H9 (cell line): ENCODE measurements at regions not wholly inside any gene's neighbourhood (a gene's known extent, or its start where the extent isn't known, plus 50 kb on each side); places are given as distances from the start of the nearest gene placed in this dataset.

ENCODE experiments used
- DNase-seq: peaks from one replicate; pipeline ENCODE4 v3.0.0-alpha.2; 2017
- H2AFZ ChIP-seq: one replicate; pipeline ENCODE4 v1.6.1; 2013; ENCODE audit warnings: mild to moderate bottlenecking, low read length, control low read depth, moderate library complexity
- H2AK5ac ChIP-seq: 2 replicates; pipeline ENCODE4 v1.6.1; 2013; ENCODE audit warnings: low read length, control low read depth, mixed read lengths; ENCODE audit not compliant: insufficient read length
- H2BK120ac ChIP-seq: one replicate; pipeline ENCODE4 v1.6.1; 2013; ENCODE audit warnings: low read depth, mild to moderate bottlenecking, low read length, control low read depth, inconsistent platforms; ENCODE audit not compliant: poor library complexity, severe bottlenecking
- H2BK12ac ChIP-seq: 2 replicates; pipeline ENCODE4 v1.6.1; 2013; ENCODE audit warnings: low read length, control low read depth, mixed read lengths, low read depth; ENCODE audit not compliant: insufficient read length
- H2BK15ac ChIP-seq: 2 replicates; pipeline ENCODE4 v1.6.1; 2013; ENCODE audit warnings: low read depth, low read length, control low read depth
- H2BK20ac ChIP-seq: one replicate; pipeline ENCODE4 v1.6.1; 2013; ENCODE audit warnings: low read depth, mild to moderate bottlenecking, low read length, control low read depth, inconsistent platforms; ENCODE audit not compliant: poor library complexity, severe bottlenecking
- H2BK5ac ChIP-seq: 2 replicates; pipeline ENCODE4 v1.6.1; 2013; ENCODE audit warnings: low read length, control low read depth, mixed read lengths; ENCODE audit not compliant: insufficient read length
- H3K14ac ChIP-seq: 2 replicates; pipeline ENCODE4 v1.6.1; 2013; ENCODE audit warnings: low read length, control low read depth; ENCODE audit not compliant: insufficient read depth
- H3K18ac ChIP-seq: 2 replicates; pipeline ENCODE4 v1.6.1; 2013; ENCODE audit warnings: low read depth, mild to moderate bottlenecking, mixed read lengths, low read length, control low read depth; ENCODE audit not compliant: insufficient read length
- H3K23ac ChIP-seq: 2 replicates; pipeline ENCODE4 v1.6.1; 2013; ENCODE audit warnings: low read length, control low read depth, mixed read lengths, low read depth; ENCODE audit not compliant: insufficient read length
- H3K23me2 ChIP-seq: 2 replicates; pipeline ENCODE4 v1.6.1; 2013; ENCODE audit warnings: low read depth, mild to moderate bottlenecking, mixed read lengths, low read length, control low read depth; ENCODE audit not compliant: insufficient read length, poor library complexity, severe bottlenecking
- H3K27ac ChIP-seq: 2 replicates; pipeline ENCODE4 v1.5.1; 2013; ENCODE audit warnings: low read length, control low read depth, mixed read lengths, low read depth; ENCODE audit not compliant: insufficient read length
- H3K27me3 ChIP-seq: 2 replicates; pipeline ENCODE4 v1.6.1; 2013; ENCODE audit warnings: low read length, control low read depth, inconsistent platforms; ENCODE audit not compliant: insufficient read depth
- H3K4ac ChIP-seq: 2 replicates; pipeline ENCODE4 v1.6.1; 2013; ENCODE audit warnings: low read depth, mild to moderate bottlenecking, control low read depth, inconsistent platforms, low read length, moderate library complexity
- H3K4me1 ChIP-seq: 2 replicates; pipeline ENCODE4 v1.6.1; 2013; ENCODE audit warnings: low read length, control low read depth, inconsistent platforms; ENCODE audit not compliant: insufficient read depth
- H3K4me2 ChIP-seq: 2 replicates; pipeline ENCODE4 v1.6.1; 2013; ENCODE audit warnings: low read length, control low read depth, mixed read lengths; ENCODE audit not compliant: insufficient read length, insufficient read depth
- H3K56ac ChIP-seq: 2 replicates; pipeline ENCODE4 v1.6.1; 2013; ENCODE audit warnings: low read depth, mild to moderate bottlenecking, mixed read lengths, low read length, control low read depth; ENCODE audit not compliant: insufficient read length
- H3K79me1 ChIP-seq: 2 replicates; pipeline ENCODE4 v1.6.1; 2013; ENCODE audit warnings: low read depth, mild to moderate bottlenecking, moderate library complexity, low read length, control low read depth, inconsistent platforms; ENCODE audit not compliant: insufficient read depth, poor library complexity, severe bottlenecking
- H3K79me2 ChIP-seq: 2 replicates; pipeline ENCODE4 v1.6.1; 2013; ENCODE audit warnings: low read length, control low read depth, inconsistent platforms; ENCODE audit not compliant: insufficient read depth
- H3K9ac ChIP-seq: 2 replicates; pipeline ENCODE4 v1.6.1; 2013; ENCODE audit warnings: low read length, control low read depth, mixed read lengths; ENCODE audit not compliant: insufficient read length; ENCODE audit errors: extremely low read depth
- H3K9me3 ChIP-seq: one replicate; pipeline ENCODE4 v1.6.1; 2013; ENCODE audit warnings: low read depth, low read length, inconsistent platforms; ENCODE audit not compliant: control insufficient read depth
- H3T11ph ChIP-seq: one replicate; pipeline ENCODE4 v1.6.1; 2013; ENCODE audit warnings: mild to moderate bottlenecking, low read length, control low read depth, inconsistent platforms
- H4K20me1 ChIP-seq: one replicate; pipeline ENCODE4 v1.6.1; 2013; ENCODE audit not compliant: control insufficient read depth, insufficient read length, insufficient read depth
- H4K5ac ChIP-seq: 2 replicates; pipeline ENCODE4 v1.6.1; 2013; ENCODE audit warnings: low read depth, mild to moderate bottlenecking, mixed read lengths, low read length, control low read depth; ENCODE audit not compliant: insufficient read length
- H4K8ac ChIP-seq: replicated peaks from 2 replicates; pipeline ENCODE4 v1.6.1; 2013; ENCODE audit warnings: low read length, control low read depth, mixed read lengths, low read depth; ENCODE audit not compliant: insufficient read length
- H4K91ac ChIP-seq: 2 replicates; pipeline ENCODE4 v1.6.1; 2013; ENCODE audit warnings: low read depth, mild to moderate bottlenecking, moderate library complexity, mixed read lengths, low read length, control low read depth; ENCODE audit not compliant: insufficient read length
- H3K27ac Mint-ChIP-seq, 3 experiments: 2 replicates in 2 of 3; 3 replicates in 1 of 3; pipeline ENCODE4 v1.8.0; 2020 to 2021; ENCODE audit warnings: mixed read lengths in 3 of 3, mild to moderate bottlenecking in 1 of 3, moderate library complexity in 1 of 3
- H3K27me3 Mint-ChIP-seq: 2 replicates; pipeline ENCODE4 v1.8.0; 2021; ENCODE audit warnings: low read depth, mild to moderate bottlenecking, moderate library complexity, mixed read lengths
- H3K36me3 Mint-ChIP-seq, 3 experiments: 2 replicates in 2 of 3; 3 replicates in 1 of 3; pipeline ENCODE4 v1.8.0; 2020 to 2021; ENCODE audit warnings: low read depth in 3 of 3, mixed read lengths in 3 of 3; ENCODE audit not compliant: insufficient read depth in 1 of 3
- H3K4me1 Mint-ChIP-seq, 2 experiments: 2 replicates each; pipeline ENCODE4 v1.8.0; 2020; ENCODE audit warnings: mixed read lengths in 2 of 2
- H3K4me3 Mint-ChIP-seq, 2 experiments: 2 replicates in 1 of 2; 3 replicates in 1 of 2; pipeline ENCODE4 v1.8.0; 2020 to 2021; ENCODE audit warnings: mild to moderate bottlenecking in 2 of 2, mixed read lengths in 2 of 2, moderate library complexity in 1 of 2
- H3K9me3 Mint-ChIP-seq, 2 experiments: 2 replicates in 1 of 2; 3 replicates in 1 of 2; pipeline ENCODE4 v1.8.0; 2020; ENCODE audit warnings: mild to moderate bottlenecking in 2 of 2, mixed read lengths in 2 of 2, moderate library complexity in 1 of 2
- WGBS: extraction: QIAGEN DNeasy Blood & Tissue Kit; methylation state at CpG from one replicate; pipeline ENCODE4 v1.1.7; 2013; ENCODE audit warnings: missing lambda C conversion rate, low lambda C conversion rate, mixed read lengths; ENCODE audit not compliant: insufficient read length; ENCODE audit errors: extremely low coverage; 5-methylcytosine and 5-hydroxymethylcytosine counted together
- TF ChIP-seq, protein P1 (sequence below): fragments of 200-600 bp; sonication (generic); conservative IDR thresholded peaks from 3 replicates; pipeline ENCODE4 v1.8.0; 2021; ENCODE audit warnings: antibody characterized with exemption, mild to moderate bottlenecking

DNA sequence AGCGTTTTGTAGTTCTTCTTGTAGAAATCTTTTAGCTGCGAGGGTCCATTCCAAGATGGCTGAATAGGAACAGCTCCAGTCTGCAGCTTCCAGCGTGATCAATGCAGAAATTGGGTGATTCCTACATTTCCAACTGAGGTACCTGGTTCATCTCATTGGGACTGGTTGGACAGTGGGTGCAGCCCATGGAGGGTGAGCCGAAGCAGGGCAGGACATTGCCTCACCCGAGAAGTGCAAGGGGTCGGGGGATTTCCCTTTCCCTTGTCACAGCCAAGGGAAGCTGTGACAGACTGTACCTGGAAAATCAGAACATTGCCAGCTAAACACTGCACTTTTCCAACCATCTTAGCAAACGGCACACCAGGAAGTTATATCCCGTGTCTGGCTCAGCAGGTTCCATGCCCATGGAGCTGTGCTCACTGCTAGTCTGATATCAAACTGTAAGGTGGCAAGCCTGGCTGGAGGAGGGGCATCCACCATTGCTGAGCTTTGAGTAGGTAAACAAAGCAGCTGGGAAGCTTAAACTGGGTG, 176.0 kb upstream of the SPRY2 start:
- H2BK20ac ChIP-seq, result no peak overlapping the region
- H3K27me3 ChIP-seq, result no peaks in the 10 kb centered on the region
- H4K5ac ChIP-seq, result no peak overlapping the region
- no peaks in the 10 kb centered on the region for H3K79me2 ChIP-seq
- H2BK15ac ChIP-seq, result no peak overlapping the region
- Mint-ChIP-seq H3K4me3 (no peak overlapping the region), H3K36me3 (peaks cover 5 to 27% (median 7%) of the 10 kb centered on the region in 3 experiments; a peak in 5 of 7 replicates), H3K4me1 (no peaks in the 10 kb centered on the region), H3K27me3 (no peaks in the 10 kb centered on the region; the same call in 1 of the 2 replicates), H3K9me3 (peaks cover 21 to 23% of the 10 kb centered on the region in 2 experiments), H3K27ac (no peak overlapping the region)
- H3K4me1 ChIP-seq, result no peaks in the 10 kb centered on the region
- H3K23me2 ChIP-seq, result no peaks in the 10 kb centered on the region
- no peak overlapping the region for H2BK120ac ChIP-seq
- no peak overlapping the region for H2BK5ac ChIP-seq
- H3T11ph ChIP-seq, result no peak overlapping the region
- no peak overlapping the region for H3K14ac ChIP-seq
- no peak overlapping the region for H3K4ac ChIP-seq
- no peak overlapping the region for H4K91ac ChIP-seq
- H3K79me1 ChIP-seq, result no peaks in the 10 kb centered on the region
- H3K9me3 ChIP-seq, result peaks cover 7% of the 10 kb centered on the region
- H3K4me2 ChIP-seq, result no peak overlapping the region
- no peak overlapping the region for H3K27ac ChIP-seq
- no peak overlapping the region for H3K9ac ChIP-seq
- no peaks in the 10 kb centered on the region for H4K20me1 ChIP-seq
- no peak for DNase-seq
- no peak overlapping the region for H4K8ac ChIP-seq
- no peak overlapping the region for H3K56ac ChIP-seq
- no peak overlapping the region for H3K18ac ChIP-seq
- no peak overlapping the region for H2AFZ ChIP-seq
- H3K23ac ChIP-seq, result no peak overlapping the region
- TF ChIP-seq, protein P1, sequence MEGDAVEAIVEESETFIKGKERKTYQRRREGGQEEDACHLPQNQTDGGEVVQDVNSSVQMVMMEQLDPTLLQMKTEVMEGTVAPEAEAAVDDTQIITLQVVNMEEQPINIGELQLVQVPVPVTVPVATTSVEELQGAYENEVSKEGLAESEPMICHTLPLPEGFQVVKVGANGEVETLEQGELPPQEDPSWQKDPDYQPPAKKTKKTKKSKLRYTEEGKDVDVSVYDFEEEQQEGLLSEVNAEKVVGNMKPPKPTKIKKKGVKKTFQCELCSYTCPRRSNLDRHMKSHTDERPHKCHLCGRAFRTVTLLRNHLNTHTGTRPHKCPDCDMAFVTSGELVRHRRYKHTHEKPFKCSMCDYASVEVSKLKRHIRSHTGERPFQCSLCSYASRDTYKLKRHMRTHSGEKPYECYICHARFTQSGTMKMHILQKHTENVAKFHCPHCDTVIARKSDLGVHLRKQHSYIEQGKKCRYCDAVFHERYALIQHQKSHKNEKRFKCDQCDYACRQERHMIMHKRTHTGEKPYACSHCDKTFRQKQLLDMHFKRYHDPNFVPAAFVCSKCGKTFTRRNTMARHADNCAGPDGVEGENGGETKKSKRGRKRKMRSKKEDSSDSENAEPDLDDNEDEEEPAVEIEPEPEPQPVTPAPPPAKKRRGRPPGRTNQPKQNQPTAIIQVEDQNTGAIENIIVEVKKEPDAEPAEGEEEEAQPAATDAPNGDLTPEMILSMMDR, result no peak
- WGBS, result no CpG with 5 or more reads among the region's 8 CpGs
- H2AK5ac ChIP-seq, result no peak overlapping the region
- H2BK12ac ChIP-seq, result no peak overlapping the region
